ENCODE measurements at regions not wholly inside any gene's neighbourhood (a gene's known extent, or its start where the extent isn't known, plus 50 kb on each side); places are given as distances from the start of the nearest gene placed in this dataset.

GRCh38 chr4:175369087-175369486 is 443.0 kb downstream of the GPM6A start:
- H3K27me3 ChIP-seq (ENCODE audit: insufficient read depth, poor library complexity, severe bottlenecking), result no peaks in the 10 kb centered on the region
- H3K9me3 ChIP-seq (ENCODE audit: severe bottlenecking), result no peaks in the 10 kb centered on the region
- H3K4me3 ChIP-seq (ENCODE audit: severe bottlenecking), result no peak overlapping the region
- no peak for DNase-seq (ENCODE audit: low spot score)
- ATAC-seq (ENCODE audit: low read depth), result no peak
- TF ChIP-seq CTCF (IDR thresholded peaks at IDR 0.05; ENCODE audit: poor library complexity, severe bottlenecking), result no peak
- H3K4me1 ChIP-seq (ENCODE audit: insufficient read depth, poor library complexity, severe bottlenecking), result no peaks in the 10 kb centered on the region
- H3K36me3 ChIP-seq (ENCODE audit: low read depth), result no peaks in the 10 kb centered on the region
- H3K27ac ChIP-seq (ENCODE audit: poor library complexity, severe bottlenecking), result no peak overlapping the region

GRCh38 chr4:175371091-175371490 is 441.0 kb downstream of the GPM6A start:
- no peaks in the 10 kb centered on the region for H3K4me1 ChIP-seq (ENCODE audit: insufficient read depth, poor library complexity, severe bottlenecking)
- DNase-seq (ENCODE audit: low spot score) (no peak), ATAC-seq (ENCODE audit: low read depth) (peak; percentile 76; the same call in 2 of the 3 replicates)
- H3K27me3 ChIP-seq (ENCODE audit: insufficient read depth, poor library complexity, severe bottlenecking), result no peaks in the 10 kb centered on the region
- TF ChIP-seq CTCF (IDR thresholded peaks at IDR 0.05; ENCODE audit: poor library complexity, severe bottlenecking), result no peak
- no peak overlapping the region for H3K27ac ChIP-seq (ENCODE audit: poor library complexity, severe bottlenecking)
- H3K4me3 ChIP-seq (ENCODE audit: severe bottlenecking), result no peak overlapping the region
- no peaks in the 10 kb centered on the region for H3K9me3 ChIP-seq (ENCODE audit: severe bottlenecking)
- no peaks in the 10 kb centered on the region for H3K36me3 ChIP-seq (ENCODE audit: low read depth)

GRCh38 chr4:175373031-175373430 is 439.0 kb downstream of the GPM6A start:
- ATAC-seq (ENCODE audit: low read depth) (no peak), DNase-seq (ENCODE audit: low spot score) (no peak)
- Histone ChIP-seq H3K9me3 (ENCODE audit: severe bottlenecking) (no peaks in the 10 kb centered on the region), H3K27ac (ENCODE audit: poor library complexity, severe bottlenecking) (no peak overlapping the region), H3K36me3 (ENCODE audit: low read depth) (no peaks in the 10 kb centered on the region), H3K27me3 (ENCODE audit: insufficient read depth, poor library complexity, severe bottlenecking) (no peaks in the 10 kb centered on the region), H3K4me3 (ENCODE audit: severe bottlenecking) (no peak overlapping the region), H3K4me1 (ENCODE audit: insufficient read depth, poor library complexity, severe bottlenecking) (no peaks in the 10 kb centered on the region)
- TF ChIP-seq CTCF (IDR thresholded peaks at IDR 0.05; ENCODE audit: poor library complexity, severe bottlenecking), result no peak

DNA sequence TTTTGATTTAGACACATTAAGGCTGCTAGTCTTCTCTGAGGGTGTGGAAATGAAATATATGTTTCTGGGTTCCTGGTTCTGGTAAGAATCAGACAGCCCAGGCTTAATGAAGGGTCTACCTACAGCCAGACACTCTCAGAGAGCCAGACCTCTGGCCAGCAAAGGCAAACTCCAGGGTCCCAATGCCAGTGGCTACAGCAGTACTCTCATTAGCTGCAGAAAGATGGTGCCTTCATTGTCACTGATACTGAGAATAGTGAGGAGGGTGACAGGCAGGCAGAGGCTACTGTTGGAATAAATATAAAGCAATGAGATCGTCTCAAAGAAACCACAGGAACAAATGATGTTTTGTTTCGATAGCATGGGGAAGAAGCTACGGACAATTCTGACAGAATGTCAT is 437.6 kb downstream of the GPM6A start:
- ATAC-seq (ENCODE audit: low read depth) (no peak), DNase-seq (ENCODE audit: low spot score) (no peak)

More for the DNA sequence above, 437.6 kb downstream of the GPM6A start:
- Histone ChIP-seq H3K27ac (ENCODE audit: poor library complexity, severe bottlenecking) (no peak overlapping the region), H3K4me1 (ENCODE audit: insufficient read depth, poor library complexity, severe bottlenecking) (no peaks in the 10 kb centered on the region), H3K9me3 (ENCODE audit: severe bottlenecking) (no peaks in the 10 kb centered on the region), H3K4me3 (ENCODE audit: severe bottlenecking) (no peak overlapping the region), H3K27me3 (ENCODE audit: insufficient read depth, poor library complexity, severe bottlenecking) (no peaks in the 10 kb centered on the region), H3K36me3 (ENCODE audit: low read depth) (no peaks in the 10 kb centered on the region)
- no peak for TF ChIP-seq CTCF (IDR thresholded peaks at IDR 0.05; ENCODE audit: poor library complexity, severe bottlenecking)

Data from RWPE2 (cell line).